Natural killer cell (primary cell): ENCODE measurements at regions not wholly inside any gene's neighbourhood (a gene's known extent, or its start where the extent isn't known, plus 50 kb on each side); places are given as distances from the start of the nearest gene placed in this dataset.
A peak's percentile ranks its signal among the peaks of the same experiment; 100 is the strongest.

Experiments
- ATAC-seq, 3 donors: fragments of 150-1000 bp in 2 of 3; fragments of 200-7000 bp in 1 of 3; cut with Tn5 transposase; 1 replicate in 1 of 3; 2 replicates in 2 of 3; pipeline ENCODE4 v1.10.0; 2021; ENCODE audit warnings: mild to moderate bottlenecking in 2 of 3, moderate library complexity in 2 of 3
- DNase-seq, 2 donors: peaks; one replicate each; pipeline versions ENCODE4 v3.0.0 to v3.0.0-alpha.2; 2013 to 2021; ENCODE audit warnings: mixed read lengths in 1 of 2
- H3K27ac ChIP-seq: one replicate; pipeline ENCODE4 v1.5.1; 2013; ENCODE audit warnings: mild to moderate bottlenecking, low read length
- H3K27me3 ChIP-seq: one replicate; pipeline ENCODE4 v1.6.1; 2013; ENCODE audit warnings: low read length; ENCODE audit not compliant: control insufficient read depth, insufficient read depth
- H3K36me3 ChIP-seq: one replicate; pipeline ENCODE4 v1.6.1; 2013; ENCODE audit warnings: low read length; ENCODE audit not compliant: control insufficient read depth, insufficient read depth
- H3K4me1 ChIP-seq: one replicate; pipeline ENCODE4 v1.6.1; 2013; ENCODE audit warnings: low read length; ENCODE audit not compliant: control insufficient read depth, insufficient read depth
- H3K4me3 ChIP-seq: one replicate; pipeline ENCODE4 v1.5.1; 2013; ENCODE audit warnings: low read length
- H3K9me3 ChIP-seq: one replicate; pipeline ENCODE4 v1.6.1; 2013; ENCODE audit warnings: low read length; ENCODE audit not compliant: control insufficient read depth, insufficient read depth
- H3K27ac Mint-ChIP-seq, 2 donors: one replicate each; pipeline ENCODE4 v1.8.0; 2022; ENCODE audit warnings: mild to moderate bottlenecking in 2 of 2, mixed read lengths in 2 of 2, moderate library complexity in 1 of 2
- H3K27me3 Mint-ChIP-seq, 2 donors: one replicate each; pipeline ENCODE4 v1.8.0; 2022; ENCODE audit warnings: low read depth in 2 of 2, mixed read lengths in 2 of 2
- H3K36me3 Mint-ChIP-seq: one replicate; pipeline ENCODE4 v1.8.0; 2022; ENCODE audit warnings: mixed read lengths
- H3K4me1 Mint-ChIP-seq, 2 donors: one replicate each; pipeline ENCODE4 v1.8.0; 2022; ENCODE audit warnings: mixed read lengths in 2 of 2
- H3K4me3 Mint-ChIP-seq: one replicate; pipeline ENCODE4 v1.8.0; 2022; ENCODE audit warnings: mild to moderate bottlenecking, moderate library complexity, mixed read lengths
- H3K9me3 Mint-ChIP-seq, 2 donors: one replicate each; pipeline ENCODE4 v1.8.0; 2022; ENCODE audit warnings: mixed read lengths in 2 of 2
- CTCF ChIP-seq: fragments of 200-600 bp; IDR thresholded peaks from one replicate; pipeline ENCODE4 v1.8.0; 2022; ENCODE audit warnings: antibody characterized with exemption
- WGBS: methylation state at CpG from one replicate; pipeline ENCODE4 v1.1.7; 2013; ENCODE audit warnings: missing lambda C conversion rate; ENCODE audit not compliant: insufficient coverage; 5-methylcytosine and 5-hydroxymethylcytosine counted together
- intact Hi-C: fragments of 100-400 bp; cut with micrococcal nuclease; formaldehyde crosslinking; loops from one replicate; pipeline ENCODE4 v1.14.2; 2022

DNA sequence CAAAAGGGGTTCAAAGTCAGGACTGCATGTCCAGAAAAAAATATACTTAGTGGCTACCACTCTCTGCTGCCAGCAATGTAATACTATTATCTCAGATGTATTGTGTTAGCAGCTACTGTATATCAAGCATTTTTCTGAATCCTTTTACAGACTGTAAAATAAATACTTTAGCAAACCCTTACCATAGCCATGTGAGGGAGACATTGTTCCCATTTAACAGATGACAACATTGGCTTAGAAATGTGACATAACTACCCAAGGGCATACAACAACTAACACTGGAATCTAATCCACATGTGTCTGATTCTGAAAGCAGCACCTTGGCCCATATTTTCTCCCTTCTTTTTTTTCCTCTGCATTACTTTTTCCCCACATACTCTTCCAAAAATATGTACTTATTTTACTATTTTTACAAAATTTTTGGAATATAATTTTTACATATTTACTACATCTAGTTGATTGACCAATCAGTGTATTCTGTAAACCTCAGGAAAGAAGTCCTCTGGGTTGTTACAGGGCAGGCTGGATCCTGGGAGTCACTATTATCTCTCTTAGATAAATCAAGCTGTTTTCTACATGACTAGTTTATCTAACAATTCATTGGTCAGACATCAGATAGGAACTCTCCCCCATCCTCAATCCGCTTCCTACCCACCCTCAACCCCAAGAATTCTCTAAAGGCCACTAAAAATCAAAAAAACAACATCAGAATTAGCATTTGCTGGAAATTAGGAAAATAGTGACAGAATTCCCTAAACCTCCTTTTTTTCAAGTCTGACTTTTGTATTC lies 154.1 kb downstream of the BTG1 start:
- DNase-seq, result peak in 1 of 2 donors; percentile 74
- Mint-ChIP-seq H3K4me1 (peaks cover 6 to 15% of the 10 kb centered on the region in 2 donors), H3K4me3 (no peak overlapping the region), H3K27me3 (no peaks in the 10 kb centered on the region), H3K9me3 (no peaks in the 10 kb centered on the region), H3K27ac (no peak overlapping the region), H3K36me3 (no peaks in the 10 kb centered on the region)
- peak; percentile 69 to 86 (median 78) for ATAC-seq
- Histone ChIP-seq H3K9me3 (no peaks in the 10 kb centered on the region), H3K4me3 (no peak overlapping the region), H3K4me1 (no peaks in the 10 kb centered on the region), H3K27me3 (no peaks in the 10 kb centered on the region), H3K36me3 (no peaks in the 10 kb centered on the region), H3K27ac (no peak overlapping the region)
- WGBS, result 89% methylated on average over 1 of the region's 1 CpG
- no peak for TF ChIP-seq CTCF
- intact Hi-C loops, result loop anchor here (2.0 to 5.0 kb wide), 3 partner anchors 417 to 657 kb away; no protein-coding TSS in a partner anchor

DNA sequence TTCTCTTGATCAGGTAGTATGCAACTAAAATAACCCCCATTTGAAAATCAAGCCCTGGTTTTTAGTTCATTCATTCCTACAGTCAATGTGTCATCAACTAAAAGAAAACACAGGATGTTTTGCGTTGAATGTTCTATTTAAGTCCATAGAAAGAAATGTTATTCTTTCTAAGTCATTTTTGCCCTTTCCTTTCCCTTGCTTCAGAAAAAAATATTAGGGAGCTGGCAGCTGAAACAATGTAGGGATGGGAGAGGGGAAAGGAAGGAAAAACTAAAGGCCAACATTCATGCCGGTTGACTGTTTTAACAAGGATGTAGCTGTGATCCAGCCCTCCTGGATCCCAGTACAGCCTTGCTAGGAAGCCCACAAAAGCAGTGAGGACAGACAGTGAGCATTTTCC lies 155.1 kb downstream of the BTG1 start:
- no peaks in the 10 kb centered on the region for H3K9me3 Mint-ChIP-seq
- H3K4me3 Mint-ChIP-seq, result no peak overlapping the region
- Histone ChIP-seq H3K27me3 (no peaks in the 10 kb centered on the region), H3K9me3 (no peaks in the 10 kb centered on the region), H3K4me3 (no peak overlapping the region), H3K36me3 (no peaks in the 10 kb centered on the region), H3K27ac (no peak overlapping the region), H3K4me1 (no peaks in the 10 kb centered on the region)
- H3K27ac Mint-ChIP-seq, result no peak overlapping the region
- peaks cover 7 to 22% of the 10 kb centered on the region in 2 donors for H3K4me1 Mint-ChIP-seq
- intact Hi-C loops, result loop anchor here (2.0 to 5.0 kb wide), 3 partner anchors 418 to 658 kb away; no protein-coding TSS in a partner anchor
- H3K36me3 Mint-ChIP-seq, result no peaks in the 10 kb centered on the region
- DNase-seq, result no peak
- H3K27me3 Mint-ChIP-seq, result no peaks in the 10 kb centered on the region
- TF ChIP-seq CTCF, result no peak
- no peak for ATAC-seq
- 100% methylated on average over 1 of the region's 2 CpGs for WGBS

DNA sequence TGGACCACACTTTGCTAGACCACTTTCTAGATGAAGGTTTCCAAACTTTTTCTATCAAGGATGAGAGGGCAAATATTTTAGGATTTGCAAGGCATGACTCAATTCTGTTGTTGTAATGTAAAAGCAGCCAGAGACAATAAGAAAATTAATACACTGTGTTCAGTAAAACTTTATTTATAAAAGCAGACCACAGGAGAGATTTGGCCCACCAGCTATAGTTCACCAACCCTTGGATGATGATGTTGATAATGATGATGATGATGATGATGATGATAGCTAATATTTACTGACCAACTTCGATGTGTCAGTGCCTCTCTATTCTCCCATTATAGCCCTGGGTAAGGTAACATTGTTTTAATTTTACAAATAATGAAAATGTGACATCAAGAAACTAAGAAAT lies 156.5 kb downstream of the BTG1 start:
- intact Hi-C loops, result loop anchor here (5.0 kb wide), 1 partner anchor 153 kb away; no protein-coding TSS in a partner anchor
- no peak overlapping the region for H3K27ac Mint-ChIP-seq

More for the DNA sequence above, 156.5 kb downstream of the BTG1 start:
- Histone ChIP-seq H3K36me3 (no peaks in the 10 kb centered on the region), H3K27ac (no peak overlapping the region), H3K9me3 (no peaks in the 10 kb centered on the region), H3K4me3 (no peak overlapping the region), H3K4me1 (no peaks in the 10 kb centered on the region), H3K27me3 (no peaks in the 10 kb centered on the region)
- DNase-seq (no peak), ATAC-seq (no peak)
- Mint-ChIP-seq H3K9me3 (no peaks in the 10 kb centered on the region), H3K36me3 (no peaks in the 10 kb centered on the region), H3K27me3 (no peaks in the 10 kb centered on the region), H3K4me1 (peaks cover 20 to 34% of the 10 kb centered on the region in 2 donors), H3K4me3 (no peak overlapping the region)
- TF ChIP-seq CTCF, result no peak
- no CpG with 5 or more reads among the region's 1 CpG for WGBS
